ENCODE measurements at regions not wholly inside any gene's neighbourhood (a gene's known extent, or its start where the extent isn't known, plus 50 kb on each side); places are given as distances from the start of the nearest gene placed in this dataset.

GRCh38 chr10:57165671-57166070 lies 804.6 kb upstream of the ZWINT start:
- ChIA-PET CTCF (no interaction called here), SMC1A (ENCODE audit: uncharacterized antibody, unreplicated experiment) (no interaction called here), POLR2A (no interaction called here), RAD21 (ENCODE audit: unreplicated experiment) (no interaction called here)
- Histone ChIP-seq H3K9ac (ENCODE audit: control insufficient read depth, insufficient read depth, low read length) (no peak overlapping the region), H4K20me1 (ENCODE audit: control insufficient read depth, insufficient read depth) (no peaks in the 10 kb centered on the region), H3K36me3 (ENCODE audit: control insufficient read depth in 2 of 2, insufficient read depth in 2 of 2, low read length in 1 of 2) (no peaks in the 10 kb centered on the region), H3K4me3 (no peak overlapping the region), H3K79me2 (ENCODE audit: control insufficient read depth, insufficient read depth, low read length) (no peaks in the 10 kb centered on the region), H2AFZ (ENCODE audit: control insufficient read depth, low read depth, low read length) (no peak overlapping the region), H3K27me3 (replicated peaks in 1 of 2; ENCODE audit: control insufficient read depth in 2 of 2, insufficient read depth in 2 of 2, low read length in 1 of 2) (no peaks in the 10 kb centered on the region), H3K4me1 (ENCODE audit: control insufficient read depth, insufficient read depth, low read length) (no peaks in the 10 kb centered on the region), H3K9me3 (replicated peaks; ENCODE audit: control insufficient read depth, insufficient read depth, low read length) (no peaks in the 10 kb centered on the region), H3K4me2 (ENCODE audit: control insufficient read depth, insufficient read depth) (no peak overlapping the region), H3K27ac (ENCODE audit: control insufficient read depth, insufficient read depth) (no peak overlapping the region)
- FAIRE-seq, result no peak
- no TSS peak for BruUV-seq (replicated peaks)
- intact Hi-C loops (cut with micrococcal nuclease; ENCODE audit: unreplicated experiment) (no loop called here), in situ Hi-C loops (cut with MboI) (no loop called here)
- DNase-seq (ENCODE audit: low read depth, low spot score), result no peak
- ATAC-seq, result no peak
- WGBS (ENCODE audit: insufficient coverage, insufficient replicate concordance, low lambda C conversion rate, missing lambda C conversion rate), result 0% methylated on average over 2 of the region's 2 CpGs
- no peak for TF ChIP-seq TCF12 (IDR thresholded peaks at IDR 0.05; ENCODE audit: low read depth, low read length)
- TF ChIP-seq ZBTB4 (CRISPR knock-in tag; IDR thresholded peaks at IDR 0.05), result no peak
- TF ChIP-seq, protein P1, sequence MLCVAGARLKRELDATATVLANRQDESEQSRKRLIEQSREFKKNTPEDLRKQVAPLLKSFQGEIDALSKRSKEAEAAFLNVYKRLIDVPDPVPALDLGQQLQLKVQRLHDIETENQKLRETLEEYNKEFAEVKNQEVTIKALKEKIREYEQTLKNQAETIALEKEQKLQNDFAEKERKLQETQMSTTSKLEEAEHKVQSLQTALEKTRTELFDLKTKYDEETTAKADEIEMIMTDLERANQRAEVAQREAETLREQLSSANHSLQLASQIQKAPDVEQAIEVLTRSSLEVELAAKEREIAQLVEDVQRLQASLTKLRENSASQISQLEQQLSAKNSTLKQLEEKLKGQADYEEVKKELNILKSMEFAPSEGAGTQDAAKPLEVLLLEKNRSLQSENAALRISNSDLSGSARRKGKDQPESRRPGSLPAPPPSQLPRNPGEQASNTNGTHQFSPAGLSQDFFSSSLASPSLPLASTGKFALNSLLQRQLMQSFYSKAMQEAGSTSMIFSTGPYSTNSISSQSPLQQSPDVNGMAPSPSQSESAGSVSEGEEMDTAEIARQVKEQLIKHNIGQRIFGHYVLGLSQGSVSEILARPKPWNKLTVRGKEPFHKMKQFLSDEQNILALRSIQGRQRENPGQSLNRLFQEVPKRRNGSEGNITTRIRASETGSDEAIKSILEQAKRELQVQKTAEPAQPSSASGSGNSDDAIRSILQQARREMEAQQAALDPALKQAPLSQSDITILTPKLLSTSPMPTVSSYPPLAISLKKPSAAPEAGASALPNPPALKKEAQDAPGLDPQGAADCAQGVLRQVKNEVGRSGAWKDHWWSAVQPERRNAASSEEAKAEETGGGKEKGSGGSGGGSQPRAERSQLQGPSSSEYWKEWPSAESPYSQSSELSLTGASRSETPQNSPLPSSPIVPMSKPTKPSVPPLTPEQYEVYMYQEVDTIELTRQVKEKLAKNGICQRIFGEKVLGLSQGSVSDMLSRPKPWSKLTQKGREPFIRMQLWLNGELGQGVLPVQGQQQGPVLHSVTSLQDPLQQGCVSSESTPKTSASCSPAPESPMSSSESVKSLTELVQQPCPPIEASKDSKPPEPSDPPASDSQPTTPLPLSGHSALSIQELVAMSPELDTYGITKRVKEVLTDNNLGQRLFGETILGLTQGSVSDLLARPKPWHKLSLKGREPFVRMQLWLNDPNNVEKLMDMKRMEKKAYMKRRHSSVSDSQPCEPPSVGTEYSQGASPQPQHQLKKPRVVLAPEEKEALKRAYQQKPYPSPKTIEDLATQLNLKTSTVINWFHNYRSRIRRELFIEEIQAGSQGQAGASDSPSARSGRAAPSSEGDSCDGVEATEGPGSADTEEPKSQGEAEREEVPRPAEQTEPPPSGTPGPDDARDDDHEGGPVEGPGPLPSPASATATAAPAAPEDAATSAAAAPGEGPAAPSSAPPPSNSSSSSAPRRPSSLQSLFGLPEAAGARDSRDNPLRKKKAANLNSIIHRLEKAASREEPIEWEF (IDR thresholded peaks at IDR 0.05; ENCODE audit: insufficient replicate concordance, low read depth, low read length), result no peak
- no peak for TF ChIP-seq KAT2A (conservative IDR thresholded peaks at IDR 0.05; ENCODE audit: control insufficient read depth, low read depth, low read length)
- TF ChIP-seq, protein P2, sequence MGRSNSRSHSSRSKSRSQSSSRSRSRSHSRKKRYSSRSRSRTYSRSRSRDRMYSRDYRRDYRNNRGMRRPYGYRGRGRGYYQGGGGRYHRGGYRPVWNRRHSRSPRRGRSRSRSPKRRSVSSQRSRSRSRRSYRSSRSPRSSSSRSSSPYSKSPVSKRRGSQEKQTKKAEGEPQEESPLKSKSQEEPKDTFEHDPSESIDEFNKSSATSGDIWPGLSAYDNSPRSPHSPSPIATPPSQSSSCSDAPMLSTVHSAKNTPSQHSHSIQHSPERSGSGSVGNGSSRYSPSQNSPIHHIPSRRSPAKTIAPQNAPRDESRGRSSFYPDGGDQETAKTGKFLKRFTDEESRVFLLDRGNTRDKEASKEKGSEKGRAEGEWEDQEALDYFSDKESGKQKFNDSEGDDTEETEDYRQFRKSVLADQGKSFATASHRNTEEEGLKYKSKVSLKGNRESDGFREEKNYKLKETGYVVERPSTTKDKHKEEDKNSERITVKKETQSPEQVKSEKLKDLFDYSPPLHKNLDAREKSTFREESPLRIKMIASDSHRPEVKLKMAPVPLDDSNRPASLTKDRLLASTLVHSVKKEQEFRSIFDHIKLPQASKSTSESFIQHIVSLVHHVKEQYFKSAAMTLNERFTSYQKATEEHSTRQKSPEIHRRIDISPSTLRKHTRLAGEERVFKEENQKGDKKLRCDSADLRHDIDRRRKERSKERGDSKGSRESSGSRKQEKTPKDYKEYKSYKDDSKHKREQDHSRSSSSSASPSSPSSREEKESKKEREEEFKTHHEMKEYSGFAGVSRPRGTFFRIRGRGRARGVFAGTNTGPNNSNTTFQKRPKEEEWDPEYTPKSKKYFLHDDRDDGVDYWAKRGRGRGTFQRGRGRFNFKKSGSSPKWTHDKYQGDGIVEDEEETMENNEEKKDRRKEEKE (IDR thresholded peaks at IDR 0.05), result no peak
- TF ChIP-seq STAT3 (IDR thresholded peaks at IDR 0.05; ENCODE audit: low read depth, low read length), result no peak
- TF ChIP-seq ZNF207 (IDR thresholded peaks at IDR 0.05; ENCODE audit: borderline replicate concordance), result no peak
- TF ChIP-seq ZNF592 (IDR thresholded peaks at IDR 0.05), result no peak
- TF ChIP-seq BMI1 (IDR thresholded peaks at IDR 0.05; ENCODE audit: borderline replicate concordance), result no peak

Measured in GM12878 (cell line).